ENCODE measurements at regions not wholly inside any gene's neighbourhood (a gene's known extent, or its start where the extent isn't known, plus 50 kb on each side); places are given as distances from the start of the nearest gene placed in this dataset.
A peak's percentile ranks its signal among the peaks of the same experiment; 100 is the strongest.

DNA sequence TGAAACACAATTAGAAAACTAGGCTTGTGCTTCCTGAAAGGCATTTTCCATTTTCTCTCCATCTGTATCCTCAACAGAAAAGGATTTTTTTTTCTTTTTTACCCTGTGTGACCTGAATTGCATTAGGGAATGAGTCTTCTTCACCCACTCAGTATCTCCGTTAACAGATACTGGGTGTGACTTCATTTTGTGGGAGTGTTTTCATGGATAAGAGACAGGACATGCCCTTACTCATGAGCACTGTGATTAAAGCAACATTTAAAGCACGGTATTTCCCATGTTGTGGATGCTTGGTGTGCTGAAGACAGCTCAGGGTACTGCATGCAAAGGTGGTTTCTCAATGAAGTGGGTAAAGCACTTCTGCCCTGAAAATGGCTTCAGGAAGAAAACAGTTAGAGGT lies 1397.3 kb upstream of the TMEM132C start:
- no peak for TF ChIP-seq CTCF (IDR thresholded peaks at IDR 0.05; ENCODE audit: borderline replicate concordance, insufficient read depth, low read depth, low read length)

GRCh38 chr12:126873701-126874100 lies 1393.3 kb upstream of the TMEM132C start:
- TF ChIP-seq CTCF (IDR thresholded peaks at IDR 0.05; ENCODE audit: borderline replicate concordance, insufficient read depth, low read depth, low read length), result no peak

More for the DNA sequence above, 1397.3 kb upstream of the TMEM132C start:
- H3K4me3 ChIP-seq (ENCODE audit: low read depth, low read length), result no peak overlapping the region

DNA sequence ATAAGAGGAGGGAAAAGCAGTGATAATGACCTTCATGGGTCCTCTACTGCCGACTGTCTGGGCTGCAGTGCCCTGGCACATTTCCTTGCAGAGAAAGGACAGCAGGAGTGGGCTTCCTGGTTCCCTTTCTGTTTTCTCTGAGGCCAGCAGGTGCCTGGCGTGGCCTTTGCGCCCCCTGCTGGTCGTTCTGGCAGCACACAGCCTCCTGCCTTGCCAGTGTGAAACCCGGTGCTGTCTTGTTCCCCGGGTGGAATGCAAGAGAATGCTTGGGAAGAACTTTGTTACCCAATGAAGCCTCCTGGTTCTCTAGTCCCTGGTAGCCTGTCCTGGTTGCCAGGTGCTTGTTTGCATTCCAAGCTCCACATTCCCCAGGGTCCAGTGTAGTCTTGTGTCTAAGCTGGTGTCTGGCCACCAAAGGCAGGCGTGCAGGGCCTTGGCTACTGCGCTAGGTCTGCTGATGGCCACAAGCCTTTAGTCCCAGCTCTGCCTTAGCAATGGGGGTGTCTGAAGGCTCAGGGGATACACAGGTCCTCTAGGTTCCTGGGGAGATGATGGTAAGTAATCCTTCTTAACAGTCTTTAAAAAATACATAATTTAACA lies 1392.4 kb upstream of the TMEM132C start:
- TF ChIP-seq CTCF (IDR thresholded peaks at IDR 0.05; ENCODE audit: borderline replicate concordance, insufficient read depth, low read depth, low read length), result peak; percentile 94
- no peak overlapping the region for H3K4me3 ChIP-seq (ENCODE audit: low read depth, low read length)

More at GRCh38 chr12:126873701-126874100, 1393.3 kb upstream of the TMEM132C start:
- H3K4me3 ChIP-seq (ENCODE audit: low read depth, low read length), result no peak overlapping the region

DNA sequence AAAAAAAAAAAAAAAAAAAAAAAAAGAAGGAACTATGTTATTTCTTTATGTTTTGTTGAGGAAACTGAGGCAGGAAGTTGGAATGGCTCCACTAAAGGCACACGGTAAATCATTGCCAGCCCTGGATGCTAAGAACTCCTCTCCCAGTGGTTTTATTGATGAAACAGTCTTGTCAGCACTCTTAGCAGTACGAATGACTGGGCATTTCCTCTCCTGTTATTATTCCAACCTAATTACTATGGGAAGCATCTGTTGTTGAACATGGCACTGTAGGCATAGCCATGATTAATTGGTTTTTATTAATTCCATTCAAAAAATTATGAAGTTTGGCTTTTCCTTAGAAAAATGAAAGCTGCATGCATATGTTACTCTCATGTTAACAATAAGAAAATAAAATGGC lies 1387.1 kb upstream of the TMEM132C start:
- no peak for TF ChIP-seq CTCF (IDR thresholded peaks at IDR 0.05; ENCODE audit: borderline replicate concordance, insufficient read depth, low read depth, low read length)

DNA sequence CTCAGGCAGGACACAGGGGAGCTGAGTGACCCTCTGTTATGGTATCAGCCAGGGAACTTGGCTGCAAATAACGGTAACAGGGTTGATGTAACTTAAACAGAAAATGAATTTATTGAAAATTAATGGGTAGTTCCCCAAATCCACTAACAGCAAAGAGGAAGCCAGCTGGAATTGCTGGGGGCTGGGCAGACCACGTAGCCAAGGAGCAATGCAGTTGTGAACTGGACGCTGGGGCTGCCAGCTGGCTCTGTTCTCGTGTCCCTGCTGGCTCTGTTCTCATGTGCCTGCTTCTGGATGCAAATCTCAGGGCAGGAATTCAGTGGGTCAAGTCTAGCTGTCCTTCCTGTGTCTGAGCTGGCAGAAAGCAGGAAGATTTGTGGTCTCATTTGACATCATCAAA lies 1383.3 kb upstream of the TMEM132C start:
- TF ChIP-seq CTCF (IDR thresholded peaks at IDR 0.05; ENCODE audit: borderline replicate concordance, insufficient read depth, low read depth, low read length), result no peak

More for the DNA sequence above, 1387.1 kb upstream of the TMEM132C start:
- no peak overlapping the region for H3K4me3 ChIP-seq (ENCODE audit: low read depth, low read length)

DNA sequence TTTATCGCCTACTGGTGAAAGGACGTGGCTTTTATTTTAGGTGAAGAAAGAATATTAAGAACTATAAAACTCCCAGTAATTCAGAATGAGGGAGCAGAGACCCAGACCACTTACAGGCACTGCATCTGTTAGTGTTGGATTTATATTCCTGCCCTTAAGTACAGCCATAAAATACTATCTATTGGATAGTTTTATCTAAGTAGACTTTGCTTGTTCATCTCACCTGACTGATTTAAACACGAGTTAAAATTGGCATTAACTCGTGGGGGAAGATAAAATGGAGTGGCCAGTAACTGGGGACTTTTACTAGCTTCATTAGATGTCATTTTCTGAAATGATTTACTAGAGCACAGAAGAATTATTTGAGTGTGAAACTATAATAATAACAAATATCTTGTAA lies 1377.5 kb upstream of the TMEM132C start:
- no peak for TF ChIP-seq CTCF (IDR thresholded peaks at IDR 0.05; ENCODE audit: borderline replicate concordance, insufficient read depth, low read depth, low read length)
- H3K4me3 ChIP-seq (ENCODE audit: low read depth, low read length), result no peak overlapping the region

More for the DNA sequence above, 1383.3 kb upstream of the TMEM132C start:
- no peak overlapping the region for H3K4me3 ChIP-seq (ENCODE audit: low read depth, low read length)

- no peak overlapping the region for H3K4me3 ChIP-seq (ENCODE audit: low read depth, low read length)
- TF ChIP-seq CTCF (IDR thresholded peaks at IDR 0.05; ENCODE audit: borderline replicate concordance, insufficient read depth, low read depth, low read length), result no peak
Measured at GRCh38 chr12:126890097-126890496, 1376.9 kb upstream of the TMEM132C start.

Measured in GM12875 (cell line).